ENCODE measurements at regions not wholly inside any gene's neighbourhood (a gene's known extent, or its start where the extent isn't known, plus 50 kb on each side); places are given as distances from the start of the nearest gene placed in this dataset.

DNA sequence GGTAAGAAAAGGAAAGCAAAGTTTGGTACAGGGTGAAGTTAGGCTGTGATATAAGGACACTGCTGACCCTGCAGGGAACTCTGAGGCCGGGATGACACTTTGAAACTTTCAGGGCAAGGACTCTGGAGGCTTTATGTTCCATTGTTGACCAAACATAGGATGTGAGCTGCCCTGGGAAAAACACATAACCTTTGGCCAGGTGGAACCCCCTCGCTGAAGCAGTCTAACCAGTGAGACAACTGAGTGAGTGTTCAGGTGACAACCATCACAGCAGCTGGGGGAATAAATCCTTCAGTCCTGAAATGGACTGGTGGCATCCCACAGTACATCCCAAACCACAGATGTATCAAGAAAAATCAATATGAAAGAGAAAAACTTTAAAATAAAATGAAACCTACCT, 280.9 kb upstream of the CDH2 start:
- Histone ChIP-seq H2AFZ (ENCODE audit: low read length) (no peak overlapping the region), H3K9me3 (ENCODE audit: low read length) (no peaks in the 10 kb centered on the region), H3K4me3 (replicated peaks in 1 of 3; ENCODE audit: insufficient read depth in 1 of 3, low read depth in 2 of 3, low read length in 3 of 3) (no peak overlapping the region), H3K79me2 (ENCODE audit: insufficient read depth, low read length) (no peaks in the 10 kb centered on the region), H3K9ac (ENCODE audit: insufficient read depth, low read depth, low read length) (no peak overlapping the region), H3K27me3 (ENCODE audit: control insufficient read depth in 1 of 2, insufficient read depth in 2 of 2, low read length in 2 of 2) (no peaks in the 10 kb centered on the region), H3K4me1 (ENCODE audit: insufficient read depth, low read length) (peaks cover 6% of the 10 kb centered on the region; the same call in 1 of the 2 replicates), H3K27ac (ENCODE audit: extremely low read length, insufficient read depth, low read length) (no peak overlapping the region), H3K4me2 (ENCODE audit: low read depth, low read length) (no peak overlapping the region), H3K36me3 (replicated peaks in 1 of 2; ENCODE audit: control insufficient read depth in 1 of 2, insufficient read depth in 2 of 2, low read length in 2 of 2) (no peaks in the 10 kb centered on the region), H4K20me1 (ENCODE audit: insufficient read depth, low read length) (no peaks in the 10 kb centered on the region)
- ATAC-seq (peak; percentile 51; the same call in 2 of the 3 replicates), DNase-seq (ENCODE audit: low spot score) (no peak), FAIRE-seq (no peak)
- ChIA-PET CTCF (ENCODE audit: low intra/inter-chr PET ratio, low total read pairs) (no interaction called here), POLR2A (no interaction called here)
- no TSS peak for BruUV-seq (replicated peaks)
- 5% methylated on average over 2 of the region's 2 CpGs for WGBS (ENCODE audit: low lambda C conversion rate)
- TF ChIP-seq HNF4A (CRISPR knock-in tag; IDR thresholded peaks at IDR 0.05): 0 out of 2 replicates have a peak, but pooled peaks have one; percentile 10
- no peak for TF ChIP-seq GTF3A (CRISPR knock-in tag; conservative IDR thresholded peaks at IDR 0.05)
- in situ Hi-C loops (cut with HindIII; ENCODE audit: extremely low pct_ligation_motif_present, low pct_unique_long_range_greater_than_20kb) (no loop called here), intact Hi-C loops (cut with micrococcal nuclease; ENCODE audit: unreplicated experiment) (no loop called here)

DNA sequence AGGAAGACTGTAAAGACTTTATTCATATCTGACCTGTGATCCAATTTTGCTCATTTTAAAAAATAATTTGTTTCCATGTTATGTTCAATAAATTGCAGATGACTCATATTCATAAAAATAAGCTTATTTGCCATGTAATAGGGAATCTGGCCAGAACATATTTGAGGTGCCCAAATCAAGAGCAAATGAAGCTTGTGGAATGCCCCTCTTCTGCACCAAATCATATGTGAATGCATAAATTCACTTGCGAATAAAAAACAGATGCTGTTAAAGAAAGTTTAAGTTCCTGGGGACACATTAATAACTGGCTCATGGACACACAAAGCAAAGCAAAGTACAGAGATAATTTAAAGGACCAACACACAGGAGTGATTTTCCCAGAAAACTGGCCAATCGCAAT, 279.0 kb upstream of the CDH2 start:
- ChIA-PET CTCF (ENCODE audit: low intra/inter-chr PET ratio, low total read pairs) (no interaction called here), POLR2A (no interaction called here)
- no peak overlapping the region for H3K9ac ChIP-seq (ENCODE audit: insufficient read depth, low read depth, low read length)
- peaks cover 6% of the 10 kb centered on the region; the same call in 1 of the 2 replicates for H3K4me1 ChIP-seq (ENCODE audit: insufficient read depth, low read length)
- no peak for FAIRE-seq
- TF ChIP-seq, protein P1, sequence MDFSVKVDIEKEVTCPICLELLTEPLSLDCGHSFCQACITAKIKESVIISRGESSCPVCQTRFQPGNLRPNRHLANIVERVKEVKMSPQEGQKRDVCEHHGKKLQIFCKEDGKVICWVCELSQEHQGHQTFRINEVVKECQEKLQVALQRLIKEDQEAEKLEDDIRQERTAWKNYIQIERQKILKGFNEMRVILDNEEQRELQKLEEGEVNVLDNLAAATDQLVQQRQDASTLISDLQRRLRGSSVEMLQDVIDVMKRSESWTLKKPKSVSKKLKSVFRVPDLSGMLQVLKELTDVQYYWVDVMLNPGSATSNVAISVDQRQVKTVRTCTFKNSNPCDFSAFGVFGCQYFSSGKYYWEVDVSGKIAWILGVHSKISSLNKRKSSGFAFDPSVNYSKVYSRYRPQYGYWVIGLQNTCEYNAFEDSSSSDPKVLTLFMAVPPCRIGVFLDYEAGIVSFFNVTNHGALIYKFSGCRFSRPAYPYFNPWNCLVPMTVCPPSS (IDR thresholded peaks at IDR 0.05): no peak
- TF ChIP-seq ZNF160 (CRISPR knock-in tag; IDR thresholded peaks at IDR 0.05) (no peak), SALL1 (CRISPR knock-in tag; IDR thresholded peaks at IDR 0.05) (no peak), SNAPC2 (CRISPR knock-in tag; IDR thresholded peaks at IDR 0.05) (no peak), ZNF775 (CRISPR knock-in tag; IDR thresholded peaks at IDR 0.05; ENCODE audit: borderline replicate concordance) (no peak), PAF1 (CRISPR knock-in tag; IDR thresholded peaks at IDR 0.05) (no peak), KLF9 (CRISPR knock-in tag; IDR thresholded peaks at IDR 0.05; ENCODE audit: low read depth) (no peak)
- no peak for ATAC-seq
- BruUV-seq (replicated peaks): no TSS peak
- H3K27me3 ChIP-seq (ENCODE audit: control insufficient read depth in 1 of 2, insufficient read depth in 2 of 2, low read length in 2 of 2): no peaks in the 10 kb centered on the region
- H4K20me1 ChIP-seq (ENCODE audit: insufficient read depth, low read length): no peaks in the 10 kb centered on the region
- no peak overlapping the region for H3K4me2 ChIP-seq (ENCODE audit: low read depth, low read length)
- H2AFZ ChIP-seq (ENCODE audit: low read length): no peak overlapping the region
- in situ Hi-C loops (cut with HindIII; ENCODE audit: extremely low pct_ligation_motif_present, low pct_unique_long_range_greater_than_20kb): no loop called here
- no peaks in the 10 kb centered on the region for H3K36me3 ChIP-seq (replicated peaks in 1 of 2; ENCODE audit: control insufficient read depth in 1 of 2, insufficient read depth in 2 of 2, low read length in 2 of 2)
- H3K79me2 ChIP-seq (ENCODE audit: insufficient read depth, low read length): no peaks in the 10 kb centered on the region
- DNase-seq (ENCODE audit: low spot score): no peak
- H3K27ac ChIP-seq (ENCODE audit: extremely low read length, insufficient read depth, low read length): no peak overlapping the region
- no peak overlapping the region for H3K4me3 ChIP-seq (replicated peaks in 1 of 3; ENCODE audit: insufficient read depth in 1 of 3, low read depth in 2 of 3, low read length in 3 of 3)
- 46% methylated on average over 2 of the region's 2 CpGs for WGBS (ENCODE audit: low lambda C conversion rate)
- intact Hi-C loops (cut with micrococcal nuclease; ENCODE audit: unreplicated experiment): no loop called here
- H3K9me3 ChIP-seq (ENCODE audit: low read length): no peaks in the 10 kb centered on the region
